ENCODE measurements at regions not wholly inside any gene's neighbourhood (a gene's known extent, or its start where the extent isn't known, plus 50 kb on each side); places are given as distances from the start of the nearest gene placed in this dataset.

DNA sequence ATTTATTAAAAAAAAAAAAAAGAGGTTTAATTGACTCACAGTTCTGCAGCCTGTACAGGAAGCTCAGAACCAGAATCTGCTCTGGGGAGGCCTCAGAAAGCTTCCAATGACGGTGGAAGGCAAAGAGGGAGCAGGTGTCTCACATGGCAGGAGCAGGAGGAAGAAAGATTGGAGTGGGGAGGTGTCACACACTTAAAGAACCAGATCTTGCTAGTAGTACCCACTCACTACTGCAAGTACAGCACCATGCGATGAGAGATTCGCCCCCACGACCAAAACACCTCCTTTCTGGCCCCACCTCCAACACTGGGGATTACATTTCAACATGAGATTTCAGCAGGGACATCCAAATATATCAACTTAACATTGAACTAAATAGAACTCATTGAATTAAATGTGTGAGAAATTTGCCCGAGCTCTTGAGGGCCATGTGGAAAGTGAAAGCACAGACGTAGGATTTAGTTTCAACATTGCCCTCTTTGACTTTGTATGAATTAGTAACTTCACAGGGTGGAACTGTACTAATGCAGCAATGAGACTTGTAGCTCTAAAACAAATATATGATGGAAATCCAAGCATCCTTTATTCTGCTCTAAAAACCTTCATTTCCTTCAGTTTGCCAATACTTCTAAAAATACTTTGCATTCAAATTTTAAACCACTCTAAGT, 628.2 kb downstream of the FAM181B start:
- TF ChIP-seq, protein P1, sequence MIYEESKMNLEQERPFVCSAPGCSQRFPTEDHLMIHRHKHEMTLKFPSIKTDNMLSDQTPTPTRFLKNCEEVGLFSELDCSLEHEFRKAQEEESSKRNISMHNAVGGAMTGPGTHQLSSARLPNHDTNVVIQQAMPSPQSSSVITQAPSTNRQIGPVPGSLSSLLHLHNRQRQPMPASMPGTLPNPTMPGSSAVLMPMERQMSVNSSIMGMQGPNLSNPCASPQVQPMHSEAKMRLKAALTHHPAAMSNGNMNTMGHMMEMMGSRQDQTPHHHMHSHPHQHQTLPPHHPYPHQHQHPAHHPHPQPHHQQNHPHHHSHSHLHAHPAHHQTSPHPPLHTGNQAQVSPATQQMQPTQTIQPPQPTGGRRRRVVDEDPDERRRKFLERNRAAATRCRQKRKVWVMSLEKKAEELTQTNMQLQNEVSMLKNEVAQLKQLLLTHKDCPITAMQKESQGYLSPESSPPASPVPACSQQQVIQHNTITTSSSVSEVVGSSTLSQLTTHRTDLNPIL (CRISPR knock-in tag; IDR thresholded peaks at IDR 0.05; ENCODE audit: low read depth), result no peak
- no peak for TF ChIP-seq TOX (CRISPR knock-in tag; IDR thresholded peaks at IDR 0.05; ENCODE audit: borderline replicate concordance)
- TF ChIP-seq BACH2 (CRISPR knock-in tag; IDR thresholded peaks at IDR 0.05; ENCODE audit: borderline replicate concordance), result no peak
- TF ChIP-seq ZFP3 (CRISPR knock-in tag; IDR thresholded peaks at IDR 0.05), result no peak
- TF ChIP-seq OSR1 (CRISPR knock-in tag; IDR thresholded peaks at IDR 0.05), result no peak

Measured in SK-N-SH treated with all-trans-retinoic acid at 6 μM for 48 hours (cell line).